H9 (cell line): ENCODE measurements at regions not wholly inside any gene's neighbourhood (a gene's known extent, or its start where the extent isn't known, plus 50 kb on each side); places are given as distances from the start of the nearest gene placed in this dataset.

Source experiments
- DNase-seq: peaks from one replicate; pipeline ENCODE4 v3.0.0-alpha.2; 2017
- H2AFZ ChIP-seq: one replicate; pipeline ENCODE4 v1.6.1; 2013; ENCODE audit warnings: mild to moderate bottlenecking, low read length, control low read depth, moderate library complexity
- H2AK5ac ChIP-seq: 2 replicates; pipeline ENCODE4 v1.6.1; 2013; ENCODE audit warnings: low read length, control low read depth, mixed read lengths; ENCODE audit not compliant: insufficient read length
- H2BK120ac ChIP-seq: one replicate; pipeline ENCODE4 v1.6.1; 2013; ENCODE audit warnings: low read depth, mild to moderate bottlenecking, low read length, control low read depth, inconsistent platforms; ENCODE audit not compliant: poor library complexity, severe bottlenecking
- H2BK12ac ChIP-seq: 2 replicates; pipeline ENCODE4 v1.6.1; 2013; ENCODE audit warnings: low read length, control low read depth, mixed read lengths, low read depth; ENCODE audit not compliant: insufficient read length
- H2BK15ac ChIP-seq: 2 replicates; pipeline ENCODE4 v1.6.1; 2013; ENCODE audit warnings: low read depth, low read length, control low read depth
- H2BK20ac ChIP-seq: one replicate; pipeline ENCODE4 v1.6.1; 2013; ENCODE audit warnings: low read depth, mild to moderate bottlenecking, low read length, control low read depth, inconsistent platforms; ENCODE audit not compliant: poor library complexity, severe bottlenecking
- H2BK5ac ChIP-seq: 2 replicates; pipeline ENCODE4 v1.6.1; 2013; ENCODE audit warnings: low read length, control low read depth, mixed read lengths; ENCODE audit not compliant: insufficient read length
- H3K14ac ChIP-seq: 2 replicates; pipeline ENCODE4 v1.6.1; 2013; ENCODE audit warnings: low read length, control low read depth; ENCODE audit not compliant: insufficient read depth
- H3K18ac ChIP-seq: 2 replicates; pipeline ENCODE4 v1.6.1; 2013; ENCODE audit warnings: low read depth, mild to moderate bottlenecking, mixed read lengths, low read length, control low read depth; ENCODE audit not compliant: insufficient read length
- H3K23ac ChIP-seq: 2 replicates; pipeline ENCODE4 v1.6.1; 2013; ENCODE audit warnings: low read length, control low read depth, mixed read lengths, low read depth; ENCODE audit not compliant: insufficient read length
- H3K23me2 ChIP-seq: 2 replicates; pipeline ENCODE4 v1.6.1; 2013; ENCODE audit warnings: low read depth, mild to moderate bottlenecking, mixed read lengths, low read length, control low read depth; ENCODE audit not compliant: insufficient read length, poor library complexity, severe bottlenecking
- H3K27ac ChIP-seq: 2 replicates; pipeline ENCODE4 v1.5.1; 2013; ENCODE audit warnings: low read length, control low read depth, mixed read lengths, low read depth; ENCODE audit not compliant: insufficient read length
- H3K27me3 ChIP-seq: 2 replicates; pipeline ENCODE4 v1.6.1; 2013; ENCODE audit warnings: low read length, control low read depth, inconsistent platforms; ENCODE audit not compliant: insufficient read depth
- H3K4ac ChIP-seq: 2 replicates; pipeline ENCODE4 v1.6.1; 2013; ENCODE audit warnings: low read depth, mild to moderate bottlenecking, control low read depth, inconsistent platforms, low read length, moderate library complexity
- H3K4me1 ChIP-seq: 2 replicates; pipeline ENCODE4 v1.6.1; 2013; ENCODE audit warnings: low read length, control low read depth, inconsistent platforms; ENCODE audit not compliant: insufficient read depth
- H3K4me2 ChIP-seq: 2 replicates; pipeline ENCODE4 v1.6.1; 2013; ENCODE audit warnings: low read length, control low read depth, mixed read lengths; ENCODE audit not compliant: insufficient read length, insufficient read depth
- H3K56ac ChIP-seq: 2 replicates; pipeline ENCODE4 v1.6.1; 2013; ENCODE audit warnings: low read depth, mild to moderate bottlenecking, mixed read lengths, low read length, control low read depth; ENCODE audit not compliant: insufficient read length
- H3K79me1 ChIP-seq: 2 replicates; pipeline ENCODE4 v1.6.1; 2013; ENCODE audit warnings: low read depth, mild to moderate bottlenecking, moderate library complexity, low read length, control low read depth, inconsistent platforms; ENCODE audit not compliant: insufficient read depth, poor library complexity, severe bottlenecking
- H3K79me2 ChIP-seq: 2 replicates; pipeline ENCODE4 v1.6.1; 2013; ENCODE audit warnings: low read length, control low read depth, inconsistent platforms; ENCODE audit not compliant: insufficient read depth
- H3K9ac ChIP-seq: 2 replicates; pipeline ENCODE4 v1.6.1; 2013; ENCODE audit warnings: low read length, control low read depth, mixed read lengths; ENCODE audit not compliant: insufficient read length; ENCODE audit errors: extremely low read depth
- H3K9me3 ChIP-seq: one replicate; pipeline ENCODE4 v1.6.1; 2013; ENCODE audit warnings: low read depth, low read length, inconsistent platforms; ENCODE audit not compliant: control insufficient read depth
- H3T11ph ChIP-seq: one replicate; pipeline ENCODE4 v1.6.1; 2013; ENCODE audit warnings: mild to moderate bottlenecking, low read length, control low read depth, inconsistent platforms
- H4K20me1 ChIP-seq: one replicate; pipeline ENCODE4 v1.6.1; 2013; ENCODE audit not compliant: control insufficient read depth, insufficient read length, insufficient read depth
- H4K5ac ChIP-seq: 2 replicates; pipeline ENCODE4 v1.6.1; 2013; ENCODE audit warnings: low read depth, mild to moderate bottlenecking, mixed read lengths, low read length, control low read depth; ENCODE audit not compliant: insufficient read length
- H4K8ac ChIP-seq: replicated peaks from 2 replicates; pipeline ENCODE4 v1.6.1; 2013; ENCODE audit warnings: low read length, control low read depth, mixed read lengths, low read depth; ENCODE audit not compliant: insufficient read length
- H4K91ac ChIP-seq: 2 replicates; pipeline ENCODE4 v1.6.1; 2013; ENCODE audit warnings: low read depth, mild to moderate bottlenecking, moderate library complexity, mixed read lengths, low read length, control low read depth; ENCODE audit not compliant: insufficient read length
- H3K27ac Mint-ChIP-seq, 3 experiments: 2 replicates in 2 of 3; 3 replicates in 1 of 3; pipeline ENCODE4 v1.8.0; 2020 to 2021; ENCODE audit warnings: mixed read lengths in 3 of 3, mild to moderate bottlenecking in 1 of 3, moderate library complexity in 1 of 3
- H3K27me3 Mint-ChIP-seq: 2 replicates; pipeline ENCODE4 v1.8.0; 2021; ENCODE audit warnings: low read depth, mild to moderate bottlenecking, moderate library complexity, mixed read lengths
- H3K36me3 Mint-ChIP-seq, 3 experiments: 2 replicates in 2 of 3; 3 replicates in 1 of 3; pipeline ENCODE4 v1.8.0; 2020 to 2021; ENCODE audit warnings: low read depth in 3 of 3, mixed read lengths in 3 of 3; ENCODE audit not compliant: insufficient read depth in 1 of 3
- H3K4me1 Mint-ChIP-seq, 2 experiments: 2 replicates each; pipeline ENCODE4 v1.8.0; 2020; ENCODE audit warnings: mixed read lengths in 2 of 2
- H3K4me3 Mint-ChIP-seq, 2 experiments: 2 replicates in 1 of 2; 3 replicates in 1 of 2; pipeline ENCODE4 v1.8.0; 2020 to 2021; ENCODE audit warnings: mild to moderate bottlenecking in 2 of 2, mixed read lengths in 2 of 2, moderate library complexity in 1 of 2
- H3K9me3 Mint-ChIP-seq, 2 experiments: 2 replicates in 1 of 2; 3 replicates in 1 of 2; pipeline ENCODE4 v1.8.0; 2020; ENCODE audit warnings: mild to moderate bottlenecking in 2 of 2, mixed read lengths in 2 of 2, moderate library complexity in 1 of 2
- CTCF ChIP-seq: fragments of 200-600 bp; sonication (generic); conservative IDR thresholded peaks from 3 replicates; pipeline ENCODE4 v1.8.0; 2021; ENCODE audit warnings: antibody characterized with exemption, mild to moderate bottlenecking
- WGBS: extraction: QIAGEN DNeasy Blood & Tissue Kit; methylation state at CpG from one replicate; pipeline ENCODE4 v1.1.7; 2013; ENCODE audit warnings: missing lambda C conversion rate, low lambda C conversion rate, mixed read lengths; ENCODE audit not compliant: insufficient read length; ENCODE audit errors: extremely low coverage; 5-methylcytosine and 5-hydroxymethylcytosine counted together

DNA sequence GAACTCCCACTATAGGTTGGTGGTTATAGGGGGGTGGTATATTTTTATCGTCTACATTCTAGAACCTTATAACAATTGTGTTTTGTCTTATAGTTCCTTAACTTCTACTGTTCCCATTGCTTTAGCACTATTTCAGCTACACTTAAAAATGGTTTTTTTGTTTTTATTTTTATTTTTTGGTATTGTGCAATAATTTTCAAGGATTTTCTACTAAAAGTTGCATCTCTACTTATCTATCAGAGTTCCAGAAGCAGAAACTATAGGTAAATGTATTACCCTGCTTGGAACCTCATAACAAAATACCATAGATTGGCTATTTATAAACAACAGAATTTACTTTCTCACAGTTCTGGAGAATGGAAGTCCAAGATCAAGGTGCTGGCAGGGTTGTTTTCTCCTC, 981.6 kb upstream of the CNTNAP5 start:
- H3T11ph ChIP-seq = no peak overlapping the region
- no peaks in the 10 kb centered on the region for H3K79me2 ChIP-seq
- no peak overlapping the region for H3K56ac ChIP-seq
- no peak overlapping the region for H4K8ac ChIP-seq
- H4K5ac ChIP-seq = no peak overlapping the region
- no peak overlapping the region for H3K4me3 Mint-ChIP-seq
- H3K18ac ChIP-seq = no peak overlapping the region
- H2AFZ ChIP-seq = no peak overlapping the region
- H3K14ac ChIP-seq = no peak overlapping the region
- no peaks in the 10 kb centered on the region for H3K4me1 ChIP-seq
- H3K4me1 Mint-ChIP-seq = no peaks in the 10 kb centered on the region
- no peak overlapping the region for H3K4ac ChIP-seq
- H3K23ac ChIP-seq = no peak overlapping the region
- no peak overlapping the region for H3K9ac ChIP-seq
- no peaks in the 10 kb centered on the region for H3K9me3 ChIP-seq
- no peak overlapping the region for H4K91ac ChIP-seq
- H3K9me3 Mint-ChIP-seq = no peaks in the 10 kb centered on the region
- no peaks in the 10 kb centered on the region for H3K27me3 Mint-ChIP-seq
- no peak overlapping the region for H3K27ac ChIP-seq
- no peaks in the 10 kb centered on the region for H4K20me1 ChIP-seq
- H3K27me3 ChIP-seq = no peaks in the 10 kb centered on the region
- H2BK5ac ChIP-seq = no peak overlapping the region
- H2BK120ac ChIP-seq = no peak overlapping the region
- WGBS = no CpG with 5 or more reads among the region's 1 CpG
- H2BK12ac ChIP-seq = no peak overlapping the region
- H2AK5ac ChIP-seq = no peak overlapping the region
- H3K27ac Mint-ChIP-seq = no peak overlapping the region
- H3K4me2 ChIP-seq = no peak overlapping the region
- H3K79me1 ChIP-seq = no peaks in the 10 kb centered on the region
- TF ChIP-seq CTCF = no peak
- no peaks in the 10 kb centered on the region for H3K36me3 Mint-ChIP-seq
- H2BK15ac ChIP-seq = no peak overlapping the region
- no peaks in the 10 kb centered on the region for H3K23me2 ChIP-seq
- no peak for DNase-seq
- no peak overlapping the region for H2BK20ac ChIP-seq
